GM04503 (cell line): ENCODE measurements at regions not wholly inside any gene's neighbourhood (a gene's known extent, or its start where the extent isn't known, plus 50 kb on each side); places are given as distances from the start of the nearest gene placed in this dataset.

Source experiments
- DNase-seq: peaks from one replicate; pipeline ENCODE4 v3.0.0-alpha.2; 2012; ENCODE audit warnings: low read depth

DNA sequence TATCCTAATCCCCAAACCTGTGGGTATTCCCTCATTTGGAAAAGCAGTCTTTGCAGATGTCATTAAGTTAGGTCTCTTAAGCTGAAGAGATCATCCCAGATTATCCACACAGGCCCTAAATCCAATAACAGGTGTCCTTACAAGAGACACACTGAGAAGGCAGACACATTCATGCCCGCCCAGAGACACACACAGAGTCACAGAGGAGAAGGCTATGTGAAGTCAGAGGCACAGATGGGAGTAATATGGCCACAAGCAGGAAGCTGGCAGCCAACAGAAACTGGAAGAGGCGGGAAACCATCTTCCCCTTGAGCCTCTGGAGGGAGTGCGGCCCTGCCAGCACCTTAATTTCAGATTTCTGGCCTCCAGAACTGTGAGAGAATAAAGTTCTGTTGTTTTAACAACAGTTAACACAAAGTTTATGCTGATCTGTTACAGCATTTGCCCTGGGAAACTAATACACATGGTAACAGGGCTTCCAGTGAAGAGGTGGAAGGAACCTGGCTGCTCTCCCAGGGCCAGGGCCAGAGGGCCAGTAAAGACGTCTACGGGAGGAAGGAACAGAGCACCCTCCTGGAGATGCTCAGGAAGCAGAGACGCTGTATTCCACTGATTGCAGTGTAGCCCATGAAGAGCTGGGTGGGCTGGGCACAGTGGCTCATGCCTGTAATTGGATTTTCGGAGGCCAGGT is 217.5 kb downstream of the GLI2 start:
- DNase-seq, result no peak

DNA sequence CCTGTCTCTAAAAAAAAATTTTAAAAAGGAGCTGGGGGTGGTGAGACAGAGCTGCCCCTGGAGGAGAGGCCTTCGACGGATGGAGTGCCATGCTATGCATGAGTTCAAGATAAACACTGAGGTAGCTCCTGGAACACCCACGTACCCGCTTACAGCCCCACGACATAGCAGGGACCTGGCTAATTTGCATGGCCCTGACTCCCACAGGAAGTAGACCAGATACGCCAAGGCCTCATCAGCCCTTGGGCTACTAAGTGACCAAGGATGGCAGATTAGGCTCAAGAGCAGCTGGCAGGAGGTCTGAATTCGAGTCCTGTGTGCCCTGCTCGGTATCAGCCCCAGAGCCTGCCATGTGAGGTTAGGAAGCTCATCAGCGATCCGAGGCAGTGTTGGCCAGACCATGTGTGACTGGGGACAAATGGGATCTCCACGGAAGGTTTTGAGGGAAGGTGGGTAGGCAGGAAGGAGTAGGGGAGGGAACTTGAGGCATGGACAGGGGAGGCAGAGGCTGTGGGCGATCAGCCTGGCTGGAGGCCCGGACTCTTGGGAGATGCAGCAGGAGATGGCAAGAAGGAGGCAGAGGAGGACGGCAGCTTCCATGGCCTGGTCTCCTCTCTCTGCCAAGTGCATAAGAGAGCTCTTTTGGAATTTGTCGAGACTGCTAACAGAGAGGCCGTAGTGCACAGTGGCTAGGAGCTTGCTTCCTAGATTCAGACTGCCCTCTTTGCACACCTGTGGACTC is 218.3 kb downstream of the GLI2 start:
- DNase-seq, result no peak

DNA sequence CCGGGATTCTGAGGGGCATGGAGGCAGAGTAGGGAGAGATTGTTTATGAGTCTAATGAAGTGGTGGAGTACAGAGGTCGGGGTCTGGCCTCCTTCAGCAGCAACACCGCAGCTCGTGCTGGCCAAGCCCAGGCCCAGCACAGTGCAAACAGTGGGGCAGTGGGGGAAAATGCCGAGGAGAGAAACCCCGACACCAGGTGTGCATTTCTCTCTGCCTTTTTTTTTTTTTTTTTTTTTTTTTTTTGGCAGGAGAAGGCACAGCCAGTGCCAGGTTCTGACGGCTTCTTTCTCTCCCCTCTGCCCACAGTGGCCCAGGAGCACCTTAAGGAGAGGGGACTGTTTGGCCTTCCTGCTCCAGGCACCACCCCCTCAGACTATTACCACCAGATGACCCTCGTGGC is 219.3 kb downstream of the GLI2 start:
- no peak for DNase-seq

DNA sequence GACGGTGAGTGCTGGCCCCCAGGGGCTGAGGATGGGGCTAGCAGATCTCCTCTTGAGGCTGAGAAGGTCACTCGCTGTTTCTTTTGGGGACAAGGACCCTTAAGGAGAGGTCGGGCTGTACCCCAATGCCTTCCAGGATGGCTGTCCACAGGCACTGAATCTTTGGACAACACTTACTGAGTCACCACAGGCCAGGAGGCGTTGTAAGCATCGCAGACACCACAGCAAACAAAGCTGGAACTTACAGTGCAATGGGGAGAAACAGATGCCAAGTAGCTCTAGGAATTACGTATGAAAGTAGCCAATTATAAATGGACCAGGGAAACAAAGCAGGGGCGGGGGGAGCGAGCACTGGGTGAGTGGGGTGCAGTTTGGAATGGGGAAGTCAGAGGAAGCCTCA is 219.8 kb downstream of the GLI2 start:
- no peak for DNase-seq

DNA sequence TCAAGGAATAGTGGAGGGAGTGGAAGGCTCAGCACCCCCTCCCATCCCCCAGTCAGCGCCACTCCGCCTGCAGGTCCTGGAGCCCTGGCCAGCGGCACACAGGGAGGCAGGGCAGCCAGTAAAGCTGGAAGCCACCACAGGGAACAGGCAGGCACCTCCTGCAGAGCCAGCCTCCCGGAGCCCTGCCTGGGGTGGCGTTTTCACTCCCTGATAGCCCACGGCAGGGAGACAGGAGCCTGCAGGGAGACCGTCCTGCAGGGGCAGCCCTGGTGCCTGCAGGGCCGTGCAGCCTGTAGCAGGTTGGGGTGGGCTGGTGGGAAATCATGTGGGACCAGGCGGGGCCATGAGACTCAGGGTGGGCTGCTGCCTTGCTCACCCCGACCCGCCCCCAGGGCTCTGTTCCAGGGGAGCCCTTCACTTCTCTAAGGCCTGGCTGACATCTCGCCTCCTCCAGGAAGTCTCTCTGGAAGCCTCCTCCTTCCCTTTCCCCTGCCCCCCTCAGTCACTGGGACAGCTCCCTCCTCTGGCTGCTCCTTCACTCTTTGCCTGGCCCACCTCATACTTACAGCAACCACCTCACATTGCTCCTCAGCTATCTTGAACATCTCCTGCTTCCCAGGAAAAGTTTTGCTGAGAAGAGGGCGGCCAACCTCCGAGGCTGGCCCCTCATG is 221.0 kb downstream of the GLI2 start:
- no peak for DNase-seq

DNA sequence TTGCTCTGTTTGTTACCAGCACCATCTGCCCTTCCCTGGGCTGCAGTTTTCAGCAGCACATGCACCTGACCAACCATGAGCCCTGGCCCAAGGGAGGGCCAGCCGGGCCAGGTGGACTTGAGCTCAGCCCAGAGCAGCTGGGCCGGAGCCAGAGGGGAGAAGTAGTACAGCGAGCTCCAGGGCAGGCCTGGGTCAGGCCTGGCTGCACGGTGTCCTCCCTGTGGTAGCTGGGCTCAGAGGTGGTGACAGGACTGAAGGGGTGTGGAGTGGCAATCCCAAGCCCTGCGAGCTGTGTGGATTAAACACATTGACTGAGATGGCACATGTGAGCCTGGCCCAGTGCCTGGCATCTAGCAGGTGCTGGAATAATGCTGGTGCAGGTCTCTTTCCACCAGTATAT is 222.2 kb downstream of the GLI2 start:
- no peak for DNase-seq

DNA sequence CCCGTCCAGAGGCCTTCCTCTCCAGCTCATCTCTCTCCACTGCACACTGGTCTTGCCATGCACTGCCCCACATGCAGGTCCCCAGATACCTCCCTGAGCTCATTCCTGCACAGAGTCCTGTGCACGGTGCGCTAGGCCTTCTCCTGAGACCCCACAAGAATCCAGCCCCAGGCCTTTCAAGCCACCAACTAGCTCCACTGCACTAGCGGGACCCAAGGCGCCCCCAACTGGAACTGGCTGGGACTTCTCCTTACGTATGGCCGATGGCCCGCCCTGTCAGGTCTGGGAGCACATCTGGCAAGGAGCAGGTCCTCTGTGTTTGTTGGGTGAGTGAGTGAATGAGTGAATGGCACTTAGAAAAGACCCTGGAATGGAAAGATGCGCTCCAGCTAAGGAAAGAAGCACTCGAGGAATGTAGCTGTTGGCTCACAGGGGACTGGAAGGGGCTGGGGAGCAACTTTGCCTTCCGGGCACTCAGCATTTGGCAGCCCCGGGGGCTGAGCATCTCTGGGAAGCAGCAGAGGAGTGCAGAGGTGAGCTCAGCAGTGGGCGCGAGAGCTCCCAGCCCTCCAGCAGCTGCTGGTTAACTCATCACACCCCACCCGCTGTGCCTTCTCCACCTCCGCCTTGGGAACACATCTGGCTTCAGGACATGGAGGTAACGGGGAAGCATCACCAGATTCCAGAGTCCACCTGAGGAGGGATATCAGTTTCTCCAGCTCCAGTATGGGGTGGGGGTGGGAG is 223.1 kb downstream of the GLI2 start:
- DNase-seq, result no peak

DNA sequence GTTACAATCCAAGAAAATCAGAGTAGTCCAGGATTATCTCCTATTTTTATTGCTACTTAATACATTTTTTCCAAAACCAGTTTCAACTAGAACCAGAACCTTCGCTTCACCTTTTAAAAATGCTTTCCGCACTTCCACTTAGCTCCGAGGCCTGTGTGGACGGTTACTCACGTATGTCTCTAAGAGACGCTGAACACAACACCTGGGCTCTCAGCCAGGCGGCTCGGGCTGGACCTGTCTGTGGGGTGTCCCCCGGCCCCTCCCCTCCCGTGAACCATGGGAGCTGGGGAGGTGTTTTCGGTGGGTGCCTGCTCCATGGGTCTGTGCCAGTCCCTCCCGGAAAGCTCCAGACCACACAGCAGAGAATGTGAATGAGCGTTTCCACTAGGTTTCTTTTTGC is 223.8 kb downstream of the GLI2 start:
- DNase-seq, result no peak

DNA sequence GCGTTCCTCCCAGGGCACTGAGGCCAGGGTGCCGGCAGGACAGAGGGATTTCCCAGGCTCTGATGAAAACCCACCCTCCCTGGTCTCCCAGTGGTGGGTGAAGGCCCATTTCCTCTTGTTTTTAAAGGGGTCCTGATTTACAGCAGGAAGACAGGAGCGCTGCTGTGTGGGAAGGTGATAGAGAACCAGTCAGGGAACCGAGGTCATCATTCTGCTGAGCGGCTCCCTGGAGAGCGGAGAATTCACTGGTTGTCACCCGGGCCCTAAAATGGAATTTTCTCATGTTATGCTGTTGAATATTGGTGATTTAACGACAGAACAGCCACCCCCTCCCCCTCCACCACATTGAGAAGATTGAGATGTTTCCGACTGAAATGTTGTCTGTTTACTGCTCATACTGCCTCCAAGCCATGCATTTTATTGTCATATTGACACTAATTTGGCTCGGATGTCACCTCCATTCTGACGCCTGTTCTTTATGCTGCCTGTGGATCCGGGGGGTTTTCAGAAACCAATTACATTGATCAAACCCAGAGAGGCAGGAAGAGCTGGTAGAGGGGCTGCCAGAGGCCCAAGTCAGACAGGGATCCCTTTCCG is 225.2 kb downstream of the GLI2 start:
- DNase-seq, result no peak

DNA sequence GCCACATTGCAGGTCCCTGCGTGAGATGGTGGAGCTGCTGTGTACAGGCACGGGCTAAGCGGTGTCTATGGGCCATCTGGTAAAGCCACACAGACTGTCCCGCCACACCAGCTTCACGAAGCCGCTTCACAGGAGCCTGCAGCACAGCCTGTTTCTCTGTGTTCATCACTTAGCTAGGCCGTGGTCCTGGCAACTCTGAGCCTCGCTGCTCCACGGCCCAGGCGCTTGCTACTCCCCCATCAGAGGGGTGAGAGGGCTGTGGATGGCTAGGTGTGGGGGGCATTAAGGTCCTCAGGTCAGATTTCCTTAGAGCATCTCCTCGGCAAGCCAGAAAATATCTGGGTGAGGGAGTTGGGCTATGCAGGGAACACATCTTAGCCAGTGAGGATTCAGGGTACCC is 225.7 kb downstream of the GLI2 start:
- no peak for DNase-seq

DNA sequence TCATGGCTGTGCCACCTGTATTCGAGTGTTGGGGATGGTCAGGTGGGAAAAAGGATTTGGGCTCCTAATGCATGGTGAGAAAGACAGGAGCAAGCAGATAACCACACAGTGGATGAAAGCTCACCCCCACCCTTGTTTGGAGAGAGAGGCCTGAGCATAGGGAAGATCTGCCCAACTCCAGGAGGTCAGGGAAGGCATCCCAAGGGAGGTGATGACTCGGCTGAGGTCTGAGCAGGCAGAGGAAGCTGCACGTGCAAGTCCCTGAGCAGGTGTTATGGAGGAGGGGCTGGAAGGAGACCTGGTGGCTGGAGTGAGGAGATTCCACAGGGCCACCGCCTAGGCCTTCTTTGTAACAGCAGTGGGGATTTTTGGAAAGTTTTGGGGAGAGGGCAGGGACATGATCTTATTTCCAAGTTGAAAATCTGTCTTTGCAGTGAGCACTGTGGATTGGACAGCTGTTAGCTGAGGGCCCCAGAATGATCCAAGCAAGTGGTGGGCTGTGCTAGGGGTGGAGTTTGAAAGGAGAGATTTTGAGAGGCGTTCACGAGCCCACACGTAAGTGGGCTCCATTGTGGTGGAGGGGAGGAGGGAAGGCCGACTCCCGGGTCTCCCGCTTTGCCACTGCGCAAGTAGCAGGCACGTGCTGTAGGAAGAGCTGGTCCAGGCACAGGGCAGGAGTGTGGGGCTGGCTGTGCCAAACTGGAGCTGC is 228.5 kb downstream of the GLI2 start:
- DNase-seq, result no peak

DNA sequence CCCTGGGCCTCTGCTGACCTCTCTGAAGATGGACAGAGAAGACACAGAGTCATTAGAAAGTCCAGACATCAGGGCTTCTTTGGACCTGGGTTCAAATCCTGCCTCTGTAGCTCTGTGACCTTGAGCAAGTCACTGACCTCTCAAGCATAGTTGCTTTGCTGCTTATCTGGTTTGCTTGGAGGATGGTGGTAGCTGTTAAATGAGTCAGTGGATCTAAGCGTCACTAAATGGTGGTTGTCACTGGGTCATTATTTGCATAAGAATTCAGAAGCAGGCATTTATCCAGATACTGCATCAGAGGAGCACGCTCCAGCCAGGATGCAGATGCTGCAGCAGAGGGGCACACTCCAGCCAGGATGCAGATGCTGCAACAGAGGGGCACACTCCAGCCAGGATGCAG is 229.2 kb downstream of the GLI2 start:
- DNase-seq, result no peak

DNA sequence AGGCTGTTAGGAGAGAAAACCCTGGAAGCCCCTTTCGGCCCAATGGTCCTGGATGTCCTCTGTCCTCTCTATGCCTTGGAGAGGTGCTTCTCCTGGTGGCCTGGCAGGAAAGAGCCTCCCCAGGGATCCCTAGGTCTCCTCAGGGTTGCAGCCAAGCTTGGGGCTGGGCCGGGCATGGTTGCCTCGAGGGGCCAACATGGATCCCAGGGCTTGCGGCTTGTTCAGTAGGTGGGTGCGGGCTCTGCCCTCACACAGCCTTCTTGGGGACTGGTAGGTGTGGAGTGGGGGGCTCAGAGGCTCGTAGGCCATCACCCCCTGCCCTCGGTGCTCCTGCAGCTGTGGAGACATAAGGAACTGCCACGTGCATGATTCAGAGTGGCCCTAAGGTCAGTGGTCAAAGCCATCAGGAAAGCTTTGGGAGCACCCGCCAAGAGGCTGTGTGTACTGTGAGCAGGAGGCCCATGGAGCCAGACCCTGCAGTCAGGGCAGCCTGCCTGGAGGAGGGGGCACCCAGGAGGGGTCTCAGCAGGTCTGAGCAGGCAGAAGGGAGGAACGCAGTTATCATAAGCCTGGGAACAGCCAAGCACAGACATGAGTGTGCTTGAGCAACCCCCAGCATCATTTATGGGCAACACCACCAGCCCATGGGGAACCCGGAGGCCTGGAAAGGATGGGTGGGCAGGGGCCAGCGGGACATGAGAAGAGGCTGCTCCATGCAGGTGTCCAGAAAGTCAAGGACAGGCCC is 231.0 kb downstream of the GLI2 start:
- DNase-seq, result no peak

DNA sequence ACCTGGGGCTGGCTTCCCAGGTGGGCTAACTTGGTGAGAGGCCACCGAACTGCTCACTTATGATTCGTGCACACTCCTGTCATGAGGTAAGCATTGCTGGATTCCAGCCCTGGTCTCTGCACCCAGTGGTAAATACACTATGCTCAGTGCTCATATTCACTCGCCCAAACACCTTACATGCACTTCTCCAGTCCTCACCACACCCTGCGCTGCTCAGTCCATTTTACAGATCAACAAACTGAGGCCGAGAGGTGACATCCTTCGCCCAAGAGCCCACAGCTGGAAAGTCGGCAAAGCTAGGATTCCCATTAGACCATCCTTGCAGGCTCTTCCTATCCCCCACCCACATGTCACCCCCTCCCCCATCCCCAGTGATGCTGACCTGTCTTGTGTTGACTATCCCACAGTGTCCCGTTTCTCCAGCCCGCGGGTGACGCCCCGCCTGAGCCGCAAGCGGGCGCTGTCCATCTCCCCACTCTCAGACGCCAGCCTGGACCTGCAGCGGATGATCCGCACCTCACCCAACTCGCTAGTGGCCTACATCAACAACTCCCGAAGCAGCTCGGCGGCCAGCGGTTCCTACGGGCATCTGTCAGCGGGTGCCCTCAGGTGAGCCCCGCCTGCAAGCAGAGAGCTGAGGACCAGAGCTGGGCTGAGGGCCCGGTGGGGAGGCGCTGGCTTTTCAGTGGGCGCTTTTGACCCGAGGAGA is 232.8 kb downstream of the GLI2 start:
- DNase-seq, result no peak

DNA sequence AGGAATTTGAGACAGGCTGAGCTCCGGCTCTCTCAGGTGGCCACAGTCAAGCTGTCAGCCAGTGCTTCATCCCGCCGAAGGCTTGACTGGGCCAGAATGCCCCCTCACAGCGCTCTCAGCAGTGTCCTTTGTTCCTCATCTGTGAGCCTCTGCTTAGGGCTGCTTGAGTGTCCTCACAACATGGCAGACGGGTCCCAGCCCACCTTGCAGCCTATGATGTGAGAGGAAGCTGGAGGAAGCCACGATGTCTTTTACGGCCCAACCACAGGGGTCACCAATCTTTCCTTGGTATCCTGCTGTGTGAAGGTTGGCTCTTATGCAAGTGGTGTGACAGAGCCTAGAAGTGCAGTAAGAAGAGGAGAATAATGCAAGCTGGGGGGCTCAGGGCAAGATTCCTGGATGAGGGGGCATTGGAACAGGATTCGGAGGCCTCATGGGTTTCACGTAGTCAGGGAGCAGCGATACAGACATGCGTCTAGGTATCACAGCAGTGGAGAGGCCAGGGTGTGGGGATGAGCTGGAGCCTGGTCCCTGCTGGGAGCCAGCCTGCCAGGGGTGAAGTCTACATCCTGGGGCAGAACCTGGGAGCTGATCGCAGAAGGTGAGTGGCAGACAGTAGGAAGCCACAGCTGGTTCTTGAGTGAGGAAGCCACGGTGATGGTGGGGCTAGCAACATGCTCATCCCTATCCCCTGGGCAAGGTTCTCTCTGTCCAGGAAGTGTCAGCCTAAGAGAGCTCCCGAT is 234.1 kb downstream of the GLI2 start:
- DNase-seq, result no peak

DNA sequence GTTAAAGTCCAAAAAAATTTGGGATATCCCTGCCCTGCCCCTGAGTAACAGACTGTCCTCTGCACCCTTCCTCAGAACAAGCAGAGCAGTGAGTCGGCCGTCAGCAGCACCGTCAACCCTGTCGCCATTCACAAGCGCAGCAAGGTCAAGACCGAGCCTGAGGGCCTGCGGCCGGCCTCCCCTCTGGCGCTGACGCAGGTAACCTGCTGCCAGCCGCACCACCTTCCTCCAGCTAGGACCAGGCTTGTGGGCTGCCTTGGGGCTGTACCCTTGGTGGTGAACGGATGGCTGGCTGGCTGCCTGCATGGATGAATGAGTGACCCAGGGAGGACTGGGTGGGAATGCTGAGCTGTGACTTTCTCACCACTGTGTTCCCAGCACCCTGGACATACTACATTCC is 236.2 kb downstream of the GLI2 start:
- no peak for DNase-seq

DNA sequence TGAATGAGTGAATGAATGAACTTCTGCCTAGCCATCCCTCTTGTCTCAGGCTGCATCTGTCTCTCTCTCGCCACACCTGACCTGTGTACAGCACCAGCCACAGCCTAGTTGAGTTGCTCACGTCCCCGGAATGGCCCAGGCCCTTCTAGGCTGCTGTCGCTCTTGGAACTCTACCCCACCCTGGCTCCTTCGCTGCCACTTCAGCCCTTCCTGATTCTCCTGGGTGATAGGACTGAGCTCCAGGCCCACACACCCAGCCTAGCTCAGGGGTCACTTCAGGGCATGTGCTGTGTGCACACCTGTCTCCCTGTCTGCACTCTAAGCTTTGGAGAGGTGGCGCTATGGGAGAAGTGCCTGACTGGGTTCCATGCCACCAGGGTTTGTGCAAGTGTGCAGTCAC is 236.6 kb downstream of the GLI2 start:
- no peak for DNase-seq

DNA sequence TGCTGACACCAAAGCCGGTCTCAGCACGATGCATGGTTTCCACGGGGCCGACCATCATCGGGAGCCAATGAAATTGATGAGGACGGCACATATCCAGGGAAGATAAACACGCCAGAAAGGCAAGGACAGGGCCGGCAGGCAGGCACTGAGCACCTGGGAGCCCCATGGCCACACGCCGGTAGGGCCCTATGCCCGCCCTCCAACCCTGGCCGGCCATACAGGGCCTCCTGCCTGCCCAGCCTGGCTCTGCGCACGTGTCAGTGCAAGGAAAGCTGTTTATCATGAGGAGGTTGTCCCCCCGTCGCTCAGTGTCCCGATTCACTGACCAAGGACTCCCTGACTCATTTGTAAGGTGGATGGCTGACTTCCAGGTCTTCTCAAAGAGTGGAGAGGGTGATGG is 237.5 kb downstream of the GLI2 start:
- no peak for DNase-seq

DNA sequence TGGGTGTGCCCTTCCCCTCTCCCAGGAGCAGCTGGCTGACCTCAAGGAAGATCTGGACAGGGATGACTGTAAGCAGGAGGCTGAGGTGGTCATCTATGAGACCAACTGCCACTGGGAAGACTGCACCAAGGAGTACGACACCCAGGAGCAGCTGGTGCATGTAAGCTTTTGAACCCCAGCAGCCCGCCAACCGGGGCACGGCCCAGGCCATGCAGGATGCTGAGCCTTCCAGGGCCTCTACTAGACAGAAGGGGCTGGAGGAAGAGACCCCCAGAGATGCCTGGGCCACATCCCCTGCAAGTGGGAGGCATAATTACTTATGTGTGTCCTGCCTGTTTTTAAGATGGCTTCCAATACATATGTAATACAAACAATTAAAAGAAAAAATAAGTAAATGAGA is 239.3 kb downstream of the GLI2 start:
- no peak for DNase-seq
